Vagina (tissue), 2 donors: ENCODE measurements at regions not wholly inside any gene's neighbourhood (a gene's known extent, or its start where the extent isn't known, plus 50 kb on each side); places are given as distances from the start of the nearest gene placed in this dataset.

ENCODE experiments used
- DNase-seq, 2 donors: peaks; one replicate each; pipeline ENCODE4 v3.0.0-alpha.2; 2017; ENCODE audit errors: extremely low spot score in 2 of 2
- H3K27ac ChIP-seq: fragments of 200-600 bp; sonication (generic); one replicate; pipeline ENCODE4 v1.5.1; 2019
- H3K27me3 ChIP-seq: fragments of 200-600 bp; sonication (generic); one replicate; pipeline ENCODE4 v1.5.1; 2019
- H3K36me3 ChIP-seq, 2 donors: fragments of 200-600 bp; sonication (generic); one replicate each; pipeline ENCODE4 v1.5.1; 2017 to 2019
- H3K4me1 ChIP-seq: fragments of 200-600 bp; sonication (generic); one replicate; pipeline ENCODE4 v1.5.1; 2019
- H3K4me3 ChIP-seq, 2 donors: fragments of 200-600 bp; sonication (generic); 1 replicate in 1 of 2; 2 replicates in 1 of 2; pipeline ENCODE4 v1.5.1; 2016 to 2019
- H3K9me3 ChIP-seq: fragments of 200-600 bp; sonication (generic); one replicate; pipeline ENCODE4 v1.5.1; 2019
- CTCF ChIP-seq, 3 experiments: fragments of 450-650 bp in 2 of 3; fragments of 200-600 bp in 1 of 3; sonication (generic) in 1 of 3; IDR thresholded peaks; one replicate each; pipeline ENCODE4 v1.5.1; 2017 to 2019; ENCODE audit warnings: antibody characterized with exemption in 3 of 3, mild to moderate bottlenecking in 2 of 3, moderate library complexity in 2 of 3
- POLR2A ChIP-seq, 2 donors: fragments of 450-650 bp; IDR thresholded peaks; one replicate each; pipeline ENCODE4 v1.6.1; 2017; ENCODE audit warnings: antibody characterized with exemption in 2 of 2, mild to moderate bottlenecking in 2 of 2, moderate library complexity in 2 of 2
- POLR2AphosphoS5 ChIP-seq, 2 donors: sonication (generic); formaldehyde crosslinking; IDR thresholded peaks; one replicate each; pipeline ENCODE4 v1.9.0; 2017; ENCODE audit warnings: antibody characterized with exemption in 2 of 2, mild to moderate bottlenecking in 2 of 2, low read depth in 1 of 2; ENCODE audit not compliant: insufficient read depth in 1 of 2
- intact Hi-C: fragments of 100-400 bp; cut with DNase I; formaldehyde crosslinking; loops from one replicate; pipeline ENCODE4 v1.15.1; 2023

- TF ChIP-seq CTCF (IDR thresholded peaks at IDR 0.05), result no peak
- TF ChIP-seq POLR2AphosphoS5 (IDR thresholded peaks at IDR 0.05; ENCODE audit: insufficient read depth in 1 of 2, low read depth in 1 of 2), result no peak
- TF ChIP-seq POLR2A (IDR thresholded peaks at IDR 0.05), result no peak
- no peak overlapping the region for H3K27ac ChIP-seq
- no peak overlapping the region for H3K4me3 ChIP-seq
- intact Hi-C loops, result no loop called here
- no peaks in the 10 kb centered on the region for H3K4me1 ChIP-seq
- DNase-seq, result no peak
- H3K36me3 ChIP-seq, result no peaks in the 10 kb centered on the region
- H3K27me3 ChIP-seq, result no peaks in the 10 kb centered on the region
- H3K9me3 ChIP-seq, result no peaks in the 10 kb centered on the region
These were observed 1456.7 kb downstream of the REEP3 start for GRCh38 chr10:64977915-64978314.

GRCh38 chr10:64996886-64997285, 1475.7 kb downstream of the REEP3 start:
- no peaks in the 10 kb centered on the region for H3K27me3 ChIP-seq
- H3K27ac ChIP-seq, result no peak overlapping the region
- DNase-seq, result no peak
- H3K4me3 ChIP-seq, result no peak overlapping the region
- intact Hi-C loops, result no loop called here
- H3K4me1 ChIP-seq, result no peaks in the 10 kb centered on the region
- H3K9me3 ChIP-seq, result no peaks in the 10 kb centered on the region
- no peak for TF ChIP-seq POLR2AphosphoS5 (IDR thresholded peaks at IDR 0.05; ENCODE audit: insufficient read depth in 1 of 2, low read depth in 1 of 2)
- TF ChIP-seq POLR2A (IDR thresholded peaks at IDR 0.05), result no peak
- TF ChIP-seq CTCF (IDR thresholded peaks at IDR 0.05), result no peak
- H3K36me3 ChIP-seq, result no peaks in the 10 kb centered on the region

GRCh38 chr10:65010845-65011244, 1489.6 kb downstream of the REEP3 start:
- Histone ChIP-seq H3K9me3 (no peaks in the 10 kb centered on the region), H3K4me3 (no peak overlapping the region), H3K27ac (no peak overlapping the region), H3K36me3 (no peaks in the 10 kb centered on the region), H3K27me3 (no peaks in the 10 kb centered on the region), H3K4me1 (no peaks in the 10 kb centered on the region)
- TF ChIP-seq POLR2AphosphoS5 (IDR thresholded peaks at IDR 0.05; ENCODE audit: insufficient read depth in 1 of 2, low read depth in 1 of 2) (no peak), POLR2A (IDR thresholded peaks at IDR 0.05) (no peak), CTCF (IDR thresholded peaks at IDR 0.05) (no peak)
- no peak for DNase-seq
- intact Hi-C loops, result no loop called here

- H3K36me3 ChIP-seq, result no peaks in the 10 kb centered on the region
- intact Hi-C loops, result no loop called here
- DNase-seq, result no peak
- H3K9me3 ChIP-seq, result no peaks in the 10 kb centered on the region
- H3K27me3 ChIP-seq, result no peaks in the 10 kb centered on the region
- H3K4me3 ChIP-seq, result no peak overlapping the region
- H3K27ac ChIP-seq, result no peak overlapping the region
- TF ChIP-seq POLR2A (IDR thresholded peaks at IDR 0.05) (no peak), POLR2AphosphoS5 (IDR thresholded peaks at IDR 0.05; ENCODE audit: insufficient read depth in 1 of 2, low read depth in 1 of 2) (no peak), CTCF (IDR thresholded peaks at IDR 0.05) (no peak)
- H3K4me1 ChIP-seq, result no peaks in the 10 kb centered on the region
These were observed 1496.3 kb downstream of the REEP3 start for GRCh38 chr10:65017523-65017922.

GRCh38 chr10:65024886-65025285, 1503.7 kb downstream of the REEP3 start:
- intact Hi-C loops, result no loop called here
- no peak for DNase-seq
- Histone ChIP-seq H3K27ac (no peak overlapping the region), H3K4me3 (no peak overlapping the region), H3K36me3 (no peaks in the 10 kb centered on the region), H3K9me3 (no peaks in the 10 kb centered on the region), H3K4me1 (no peaks in the 10 kb centered on the region), H3K27me3 (no peaks in the 10 kb centered on the region)
- TF ChIP-seq POLR2A (IDR thresholded peaks at IDR 0.05) (no peak), CTCF (IDR thresholded peaks at IDR 0.05) (no peak), POLR2AphosphoS5 (IDR thresholded peaks at IDR 0.05; ENCODE audit: insufficient read depth in 1 of 2, low read depth in 1 of 2) (no peak)
